ENCODE measurements at regions not wholly inside any gene's neighbourhood (a gene's known extent, or its start where the extent isn't known, plus 50 kb on each side); places are given as distances from the start of the nearest gene placed in this dataset.

GRCh38 chrX:69429339-69430015, 74.6 kb upstream of the NALF2 start:
- TF ChIP-seq, protein P1, sequence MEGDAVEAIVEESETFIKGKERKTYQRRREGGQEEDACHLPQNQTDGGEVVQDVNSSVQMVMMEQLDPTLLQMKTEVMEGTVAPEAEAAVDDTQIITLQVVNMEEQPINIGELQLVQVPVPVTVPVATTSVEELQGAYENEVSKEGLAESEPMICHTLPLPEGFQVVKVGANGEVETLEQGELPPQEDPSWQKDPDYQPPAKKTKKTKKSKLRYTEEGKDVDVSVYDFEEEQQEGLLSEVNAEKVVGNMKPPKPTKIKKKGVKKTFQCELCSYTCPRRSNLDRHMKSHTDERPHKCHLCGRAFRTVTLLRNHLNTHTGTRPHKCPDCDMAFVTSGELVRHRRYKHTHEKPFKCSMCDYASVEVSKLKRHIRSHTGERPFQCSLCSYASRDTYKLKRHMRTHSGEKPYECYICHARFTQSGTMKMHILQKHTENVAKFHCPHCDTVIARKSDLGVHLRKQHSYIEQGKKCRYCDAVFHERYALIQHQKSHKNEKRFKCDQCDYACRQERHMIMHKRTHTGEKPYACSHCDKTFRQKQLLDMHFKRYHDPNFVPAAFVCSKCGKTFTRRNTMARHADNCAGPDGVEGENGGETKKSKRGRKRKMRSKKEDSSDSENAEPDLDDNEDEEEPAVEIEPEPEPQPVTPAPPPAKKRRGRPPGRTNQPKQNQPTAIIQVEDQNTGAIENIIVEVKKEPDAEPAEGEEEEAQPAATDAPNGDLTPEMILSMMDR (conservative IDR thresholded peaks at IDR 0.05), result no peak
- no peak for TF ChIP-seq EZH2 (IDR thresholded peaks at IDR 0.05; ENCODE audit: low read depth)

Measured in PC-9 (cell line).